Ascending aorta (tissue), 2 donors: ENCODE measurements at regions not wholly inside any gene's neighbourhood (a gene's known extent, or its start where the extent isn't known, plus 50 kb on each side); places are given as distances from the start of the nearest gene placed in this dataset.

Experiments
- DNase-seq, 2 donors: peaks; one replicate each; pipeline ENCODE4 v3.0.0-alpha.2; 2019; ENCODE audit warnings: low spot score in 2 of 2
- H3K27ac ChIP-seq, 2 donors: fragments of 200-600 bp; sonication (generic); one replicate each; pipeline ENCODE4 v1.5.1; 2016 to 2017; ENCODE audit warnings: mild to moderate bottlenecking in 1 of 2
- H3K27me3 ChIP-seq: fragments of 200-600 bp; sonication (generic); one replicate; pipeline ENCODE4 v1.5.1; 2017
- H3K36me3 ChIP-seq, 2 donors: fragments of 200-600 bp; sonication (generic); one replicate each; pipeline ENCODE4 v1.5.1; 2016
- H3K4me1 ChIP-seq, 2 donors: fragments of 200-600 bp; sonication (generic); one replicate each; pipeline ENCODE4 v1.5.1; 2016 to 2017; ENCODE audit warnings: mild to moderate bottlenecking in 1 of 2
- H3K4me3 ChIP-seq, 2 donors: fragments of 200-600 bp; sonication (generic); one replicate each; pipeline ENCODE4 v1.5.1; 2016 to 2017; ENCODE audit warnings: mild to moderate bottlenecking in 1 of 2
- H3K9me3 ChIP-seq, 2 donors: fragments of 200-600 bp; sonication (generic); one replicate each; pipeline ENCODE4 v1.5.1; 2016
- CTCF ChIP-seq, 3 experiments: fragments of 200-600 bp in 2 of 3; fragments of 450-650 bp in 1 of 3; sonication (generic) in 2 of 3; IDR thresholded peaks; one replicate each; pipeline ENCODE4 v1.5.1; 2016 to 2019; ENCODE audit warnings: antibody characterized with exemption in 3 of 3, mild to moderate bottlenecking in 1 of 3, moderate library complexity in 1 of 3
- intact Hi-C: fragments of 100-400 bp; cut with DNase I; formaldehyde crosslinking; loops from one replicate; pipeline ENCODE4 v1.15.1; 2023

- Histone ChIP-seq H3K27me3 (no peaks in the 10 kb centered on the region), H3K4me1 (no peaks in the 10 kb centered on the region), H3K4me3 (no peak overlapping the region), H3K36me3 (no peaks in the 10 kb centered on the region), H3K9me3 (no peaks in the 10 kb centered on the region), H3K27ac (no peak overlapping the region)
- TF ChIP-seq CTCF (IDR thresholded peaks at IDR 0.05) = no peak
- intact Hi-C loops = no loop called here
- DNase-seq = no peak
These were observed 382.3 kb downstream of the SIPA1L2 start for GRCh38 chr1:232247669-232248068.

- intact Hi-C loops = no loop called here
- H3K36me3 ChIP-seq = no peaks in the 10 kb centered on the region
- no peak overlapping the region for H3K4me3 ChIP-seq
- H3K27me3 ChIP-seq = no peaks in the 10 kb centered on the region
- no peak overlapping the region for H3K27ac ChIP-seq
- no peaks in the 10 kb centered on the region for H3K9me3 ChIP-seq
- H3K4me1 ChIP-seq = no peaks in the 10 kb centered on the region
- TF ChIP-seq CTCF (IDR thresholded peaks at IDR 0.05) = no peak
- DNase-seq = no peak
These were observed 385.5 kb downstream of the SIPA1L2 start for GRCh38 chr1:232244426-232244825.

GRCh38 chr1:232239998-232240397 is 389.9 kb downstream of the SIPA1L2 start:
- Histone ChIP-seq H3K27me3 (no peaks in the 10 kb centered on the region), H3K36me3 (no peaks in the 10 kb centered on the region), H3K9me3 (no peaks in the 10 kb centered on the region), H3K4me3 (no peak overlapping the region), H3K27ac (no peak overlapping the region), H3K4me1 (no peaks in the 10 kb centered on the region)
- intact Hi-C loops = no loop called here
- DNase-seq = no peak
- TF ChIP-seq CTCF (IDR thresholded peaks at IDR 0.05) = no peak

- DNase-seq = no peak
- TF ChIP-seq CTCF (IDR thresholded peaks at IDR 0.05) = no peak
- intact Hi-C loops = no loop called here
These were observed 390.4 kb downstream of the SIPA1L2 start for GRCh38 chr1:232239522-232239921.

GRCh38 chr1:232238009-232238408 is 391.9 kb downstream of the SIPA1L2 start:
- Histone ChIP-seq H3K4me3 (no peak overlapping the region), H3K4me1 (no peaks in the 10 kb centered on the region), H3K27me3 (no peaks in the 10 kb centered on the region), H3K36me3 (no peaks in the 10 kb centered on the region), H3K9me3 (no peaks in the 10 kb centered on the region), H3K27ac (no peak overlapping the region)
- no peak for TF ChIP-seq CTCF (IDR thresholded peaks at IDR 0.05)
- intact Hi-C loops = no loop called here
- DNase-seq = no peak

More at GRCh38 chr1:232239522-232239921, 390.4 kb downstream of the SIPA1L2 start:
- no peak overlapping the region for H3K27ac ChIP-seq
- no peak overlapping the region for H3K4me3 ChIP-seq
- no peaks in the 10 kb centered on the region for H3K27me3 ChIP-seq
- no peaks in the 10 kb centered on the region for H3K9me3 ChIP-seq
- no peaks in the 10 kb centered on the region for H3K36me3 ChIP-seq
- no peaks in the 10 kb centered on the region for H3K4me1 ChIP-seq

- intact Hi-C loops = no loop called here
- TF ChIP-seq CTCF (IDR thresholded peaks at IDR 0.05) = no peak
- DNase-seq = no peak
These were observed 402.6 kb downstream of the SIPA1L2 start for GRCh38 chr1:232227306-232227705.

More at GRCh38 chr1:232227306-232227705, 402.6 kb downstream of the SIPA1L2 start:
- Histone ChIP-seq H3K4me1 (no peaks in the 10 kb centered on the region), H3K27me3 (no peaks in the 10 kb centered on the region), H3K36me3 (no peaks in the 10 kb centered on the region), H3K9me3 (no peaks in the 10 kb centered on the region), H3K27ac (no peak overlapping the region), H3K4me3 (no peak overlapping the region)
